Neural cell (in vitro differentiated cells): ENCODE measurements at regions not wholly inside any gene's neighbourhood (a gene's known extent, or its start where the extent isn't known, plus 50 kb on each side); places are given as distances from the start of the nearest gene placed in this dataset.

ENCODE experiments used
- CTCF ChIP-seq: fragments of 450-650 bp; IDR thresholded peaks from 2 replicates; pipeline ENCODE4 v1.5.1; 2014; ENCODE audit warnings: antibody characterized with exemption, mild to moderate bottlenecking, moderate library complexity; ENCODE audit not compliant: poor library complexity, severe bottlenecking
- EP300 ChIP-seq: fragments of 450-650 bp; conservative IDR thresholded peaks from 2 replicates; pipeline ENCODE4 v1.6.1; 2014; ENCODE audit warnings: antibody characterized with exemption, mild to moderate bottlenecking, moderate library complexity; ENCODE audit not compliant: poor library complexity, severe bottlenecking
- EZH2 ChIP-seq: fragments of 200-600, 300-800 bp; shearing (Covaris generic), sonication (generic); IDR thresholded peaks from 2 replicates; pipeline ENCODE4 v1.6.1; 2014; ENCODE audit warnings: antibody characterized with exemption, low read length, borderline replicate concordance, mild to moderate bottlenecking; ENCODE audit not compliant: insufficient read depth, poor library complexity, severe bottlenecking
- MXI1 ChIP-seq: fragments of 450-650 bp; conservative IDR thresholded peaks from 2 replicates; pipeline ENCODE4 v1.6.1; 2014; ENCODE audit warnings: antibody characterized with exemption, mild to moderate bottlenecking; ENCODE audit not compliant: poor library complexity, severe bottlenecking
- POLR2AphosphoS5 ChIP-seq: IDR thresholded peaks from 2 replicates; pipeline ENCODE4 v1.6.1; 2012
- RAD21 ChIP-seq: fragments of 450-650 bp; conservative IDR thresholded peaks from 2 replicates; pipeline ENCODE4 v1.6.1; 2014; ENCODE audit warnings: antibody characterized with exemption, mild to moderate bottlenecking, moderate library complexity
- REST ChIP-seq: IDR thresholded peaks from 2 replicates; pipeline ENCODE4 v1.6.1; 2012; ENCODE audit warnings: borderline replicate concordance
- TAF1 ChIP-seq: IDR thresholded peaks from 2 replicates; pipeline ENCODE4 v1.6.1; 2012; ENCODE audit warnings: low read depth

- no peak for TF ChIP-seq CTCF
- TF ChIP-seq EZH2 = no peak
- no peak for TF ChIP-seq TAF1
- TF ChIP-seq RAD21 = no peak
- no peak for TF ChIP-seq MXI1
- no peak for TF ChIP-seq EP300
- TF ChIP-seq POLR2AphosphoS5 = no peak
- no peak for TF ChIP-seq REST
These were observed 741.3 kb upstream of the SOX9 start for GRCh38 chr17:71379512-71379911.
